Lower lobe of right lung (tissue), 2 donors: ENCODE measurements at regions not wholly inside any gene's neighbourhood (a gene's known extent, or its start where the extent isn't known, plus 50 kb on each side); places are given as distances from the start of the nearest gene placed in this dataset.
"Not testable (repeated sequence)": the region's sequence is repeated elsewhere in the genome, so short reads cannot be mapped to it uniquely, and the experiment has no call there.

Source experiments
- ATAC-seq, 2 donors: fragments of 200-7000 bp; cut with Tn5 transposase; one replicate each; pipeline ENCODE4 v1.9.1; 2020 to 2022; ENCODE audit warnings: mild to moderate bottlenecking in 2 of 2, moderate library complexity in 2 of 2
- DNase-seq: peaks from one replicate; pipeline ENCODE4 v3.0.0-alpha.2; 2020
- H3K27ac ChIP-seq: fragments of 200-600 bp; one replicate; pipeline ENCODE4 v1.8.0; 2022
- H3K27me3 ChIP-seq: fragments of 200-600 bp; one replicate; pipeline ENCODE4 v1.8.0; 2022; ENCODE audit warnings: low read depth
- H3K36me3 ChIP-seq: fragments of 200-600 bp; one replicate; pipeline ENCODE4 v1.8.0; 2022; ENCODE audit warnings: mild to moderate bottlenecking
- H3K4me1 ChIP-seq: fragments of 200-600 bp; one replicate; pipeline ENCODE4 v1.8.0; 2022
- H3K4me3 ChIP-seq: fragments of 200-600 bp; one replicate; pipeline ENCODE4 v1.8.0; 2022; ENCODE audit warnings: mild to moderate bottlenecking
- H3K9me3 ChIP-seq: fragments of 200-600 bp; one replicate; pipeline ENCODE4 v1.8.0; 2022
- CTCF ChIP-seq: fragments of 200-600 bp; IDR thresholded peaks from one replicate; pipeline ENCODE4 v1.8.0; 2022; ENCODE audit warnings: antibody characterized with exemption, mild to moderate bottlenecking
- intact Hi-C: fragments of 100-400 bp; cut with DNase I; formaldehyde crosslinking; loops from one replicate; pipeline ENCODE4 v1.11.0; 2022
- donor health status: DM: no; HTN: yes; CAD: no; lungs with severe emphysema.

GRCh38 chr6:104462811-104463599 is 396.7 kb downstream of the HACE1 start:
- Histone ChIP-seq H3K27me3 (no peaks in the 10 kb centered on the region), H3K4me3 (no peak overlapping the region), H3K4me1 (no peaks in the 10 kb centered on the region), H3K36me3 (no peaks in the 10 kb centered on the region), H3K27ac (no peak overlapping the region), H3K9me3 (no peaks in the 10 kb centered on the region)
- TF ChIP-seq CTCF, result no peak
- ATAC-seq (no peak), DNase-seq (no peak)
- intact Hi-C loops, result no loop called here

DNA sequence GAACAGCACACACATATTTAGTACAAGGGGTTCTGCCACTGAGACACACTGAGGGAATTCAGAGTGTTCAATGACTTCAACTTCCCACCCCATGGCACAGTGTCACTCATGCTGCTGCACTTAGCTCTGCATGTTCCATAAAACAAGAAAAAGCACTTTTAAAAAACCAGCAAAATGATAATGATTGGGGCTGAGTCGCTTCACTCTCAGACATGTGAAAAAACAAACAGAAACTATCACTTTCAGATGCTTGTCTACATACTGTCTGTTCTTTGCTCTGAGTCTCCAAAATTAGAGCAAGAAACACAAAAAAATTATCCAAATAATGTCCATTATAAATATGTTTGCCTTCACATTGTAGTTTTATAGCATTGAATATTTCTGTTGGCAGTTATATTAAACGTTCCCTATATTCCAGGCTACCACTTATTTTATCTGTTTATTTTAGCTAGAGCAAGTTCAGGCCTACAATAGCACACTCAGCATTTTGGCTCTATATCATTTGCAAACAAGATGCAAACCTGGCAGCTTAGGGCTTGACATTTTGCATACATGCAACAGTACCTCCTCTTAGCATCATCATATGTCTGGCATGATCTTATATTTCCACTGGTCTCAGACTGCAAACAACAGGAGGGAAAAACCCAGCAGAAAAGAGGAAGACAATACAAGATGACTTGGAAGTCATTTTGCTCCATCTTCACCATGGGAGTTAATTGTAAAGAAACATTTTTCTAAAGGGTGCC is 398.8 kb downstream of the HACE1 start:
- no peak for DNase-seq

GRCh38 chr6:104459543-104459942 is 400.2 kb downstream of the HACE1 start:
- no peak for TF ChIP-seq CTCF
- no peak for ATAC-seq
- no peaks in the 10 kb centered on the region for H3K9me3 ChIP-seq
- no peaks in the 10 kb centered on the region for H3K27me3 ChIP-seq
- DNase-seq, result no peak
- H3K4me3 ChIP-seq, result no peak overlapping the region
- H3K36me3 ChIP-seq, result no peaks in the 10 kb centered on the region
- no peaks in the 10 kb centered on the region for H3K4me1 ChIP-seq
- no peak overlapping the region for H3K27ac ChIP-seq
- intact Hi-C loops, result no loop called here

More for the DNA sequence above, 398.8 kb downstream of the HACE1 start:
- H3K36me3 ChIP-seq, result no peaks in the 10 kb centered on the region
- H3K9me3 ChIP-seq, result no peaks in the 10 kb centered on the region
- no peaks in the 10 kb centered on the region for H3K4me1 ChIP-seq
- H3K4me3 ChIP-seq, result no peak overlapping the region
- no peak overlapping the region for H3K27ac ChIP-seq
- no peak for ATAC-seq
- intact Hi-C loops, result no loop called here
- H3K27me3 ChIP-seq, result no peaks in the 10 kb centered on the region
- no peak for TF ChIP-seq CTCF

DNA sequence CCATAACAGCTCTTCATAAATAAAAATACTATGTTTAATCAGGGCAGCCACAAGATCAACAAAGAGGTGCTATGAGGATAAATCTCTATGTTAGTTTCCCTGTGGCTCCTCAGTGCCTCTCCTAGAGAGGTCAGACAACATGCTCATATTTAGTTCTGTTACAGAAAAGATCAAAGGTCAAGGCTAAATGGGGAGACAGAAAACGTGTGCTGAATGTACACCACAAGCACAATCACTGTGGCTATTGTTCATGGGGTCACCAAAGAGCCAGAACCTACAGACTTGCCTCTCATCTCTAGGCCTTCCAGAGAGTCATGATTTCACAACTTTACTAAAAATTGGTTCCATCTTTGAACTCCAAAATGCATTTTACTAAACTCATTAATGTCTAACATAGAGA is 409.8 kb downstream of the HACE1 start:
- no peak for TF ChIP-seq CTCF
- H3K36me3 ChIP-seq, result no peaks in the 10 kb centered on the region
- intact Hi-C loops, result no loop called here
- no peak overlapping the region for H3K27ac ChIP-seq
- DNase-seq (no peak), ATAC-seq (no peak)
- H3K4me3 ChIP-seq, result no peak overlapping the region
- no peaks in the 10 kb centered on the region for H3K9me3 ChIP-seq
- no peaks in the 10 kb centered on the region for H3K4me1 ChIP-seq
- no peaks in the 10 kb centered on the region for H3K27me3 ChIP-seq

DNA sequence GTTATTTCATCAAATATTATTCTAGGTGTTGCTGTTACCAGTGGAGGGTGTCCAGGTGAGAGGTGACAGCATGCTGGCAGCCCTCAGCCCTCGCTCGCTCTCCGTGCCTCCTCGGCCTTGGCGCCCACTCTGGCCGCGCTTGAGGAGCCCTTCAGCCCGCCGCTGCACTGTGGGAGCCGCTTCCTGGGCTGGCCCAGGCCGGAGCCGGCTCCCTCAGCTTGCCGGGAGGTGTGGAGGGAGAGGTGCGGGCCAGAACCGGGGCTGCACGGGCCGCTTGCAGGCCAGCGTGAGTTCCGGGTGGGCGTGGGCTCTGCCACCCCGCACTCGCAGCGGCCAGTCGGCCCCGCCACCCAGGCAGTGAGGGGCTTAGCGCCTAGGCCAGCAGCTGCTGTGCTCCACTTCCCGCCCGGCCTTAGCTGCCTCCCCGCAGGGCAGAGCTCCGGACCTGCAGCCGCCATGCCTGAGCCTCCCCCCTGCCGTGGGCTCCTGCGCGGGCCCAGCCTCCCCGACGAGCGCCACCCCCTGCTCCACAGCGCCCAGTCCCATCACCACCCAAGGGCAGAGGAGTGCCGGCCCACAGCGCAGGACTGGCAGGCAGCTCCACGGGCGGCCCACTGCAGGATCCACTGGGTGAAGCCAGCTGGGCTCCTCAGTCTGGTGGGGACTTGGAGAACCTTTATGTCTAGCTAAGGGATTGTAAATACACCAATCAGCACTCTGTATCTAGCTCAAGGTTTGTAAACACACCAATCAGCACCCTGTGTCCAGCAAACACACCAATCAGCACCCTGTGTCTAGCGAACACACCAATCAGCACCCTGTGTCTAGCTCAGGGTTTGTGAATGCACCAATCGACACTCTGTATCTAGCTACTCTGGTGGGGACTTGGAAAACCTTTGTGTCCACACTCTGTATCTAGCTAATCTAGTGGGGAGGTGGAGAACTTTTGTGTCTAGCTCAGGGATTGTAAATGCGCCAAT is 413.3 kb downstream of the HACE1 start:
- intact Hi-C loops, H3K27ac ChIP-seq, H3K4me1 ChIP-seq, DNase-seq, H3K9me3 ChIP-seq, H3K4me3 ChIP-seq, H3K36me3 ChIP-seq, ATAC-seq, H3K27me3 ChIP-seq: not testable (repeated sequence)
